HFFc6 (cell line): ENCODE measurements at regions not wholly inside any gene's neighbourhood (a gene's known extent, or its start where the extent isn't known, plus 50 kb on each side); places are given as distances from the start of the nearest gene placed in this dataset.
"Not testable (repeated sequence)": the region's sequence is repeated elsewhere in the genome, so short reads cannot be mapped to it uniquely, and the experiment has no call there.

Experiments
- DNase-seq: peaks from one replicate; pipeline ENCODE4 v3.0.0-alpha.2; 2018
- H3K27ac Mint-ChIP-seq: 2 replicates; pipeline ENCODE4 v1.8.0; 2020; ENCODE audit warnings: mild to moderate bottlenecking, mixed read lengths
- H3K27me3 Mint-ChIP-seq: 2 replicates; pipeline ENCODE4 v1.8.0; 2021; ENCODE audit warnings: mild to moderate bottlenecking, moderate library complexity, mixed read lengths; ENCODE audit not compliant: insufficient read depth
- H3K36me3 Mint-ChIP-seq: 2 replicates; pipeline ENCODE4 v1.8.0; 2021; ENCODE audit warnings: low read depth, mixed read lengths
- H3K4me1 Mint-ChIP-seq: 2 replicates; pipeline ENCODE4 v1.8.0; 2020; ENCODE audit warnings: low read depth, mixed read lengths
- H3K4me3 Mint-ChIP-seq: 2 replicates; pipeline ENCODE4 v1.8.0; 2020; ENCODE audit warnings: mild to moderate bottlenecking, moderate library complexity, mixed read lengths
- H3K9me3 Mint-ChIP-seq: 2 replicates; pipeline ENCODE4 v1.8.0; 2020; ENCODE audit warnings: mild to moderate bottlenecking, mixed read lengths

DNA sequence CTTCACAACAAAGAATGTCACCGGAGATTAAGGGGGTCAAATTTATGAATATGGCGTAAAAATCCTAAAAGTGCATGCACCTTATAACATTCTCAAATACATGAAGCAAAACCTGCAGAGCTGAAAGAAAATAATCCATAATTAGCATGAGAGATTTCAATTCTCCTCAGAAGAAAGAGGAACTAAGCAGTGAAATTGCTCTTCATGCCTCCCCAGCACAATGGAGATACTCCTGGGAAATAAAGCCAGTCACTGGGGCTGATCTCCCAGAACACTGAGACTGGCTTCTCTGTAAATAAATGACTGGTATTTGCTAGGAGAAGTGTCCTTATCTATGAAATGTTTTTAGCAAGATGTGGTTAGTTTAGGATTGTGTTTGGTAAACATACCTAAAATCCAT, 68.1 kb downstream of the GOLGA6L6 start:
- H3K27me3 Mint-ChIP-seq, DNase-seq, H3K4me3 Mint-ChIP-seq, H3K4me1 Mint-ChIP-seq, H3K27ac Mint-ChIP-seq, H3K9me3 Mint-ChIP-seq, H3K36me3 Mint-ChIP-seq: not testable (repeated sequence)

DNA sequence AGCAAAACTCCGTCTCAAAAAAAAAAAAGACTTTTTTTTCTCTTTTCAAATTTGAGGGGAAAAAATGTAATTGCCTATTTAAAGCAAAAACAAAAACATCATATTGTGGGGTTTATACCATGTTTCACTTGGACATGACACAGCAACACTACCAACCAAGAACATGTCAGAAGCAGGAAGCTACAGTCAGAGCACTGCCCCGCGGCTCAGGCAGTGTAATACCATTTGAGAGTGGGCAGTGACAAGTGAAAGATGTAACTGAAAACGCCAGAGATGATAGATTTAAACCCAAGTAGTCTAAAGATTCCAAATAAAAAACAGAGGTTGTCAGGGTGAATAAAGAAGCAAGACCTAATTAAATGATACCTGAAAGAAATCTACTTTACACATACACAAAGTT, 68.6 kb downstream of the GOLGA6L6 start:
- not testable (repeated sequence) for H3K4me3 Mint-ChIP-seq, H3K36me3 Mint-ChIP-seq, H3K27ac Mint-ChIP-seq, H3K27me3 Mint-ChIP-seq, H3K9me3 Mint-ChIP-seq, H3K4me1 Mint-ChIP-seq, DNase-seq

DNA sequence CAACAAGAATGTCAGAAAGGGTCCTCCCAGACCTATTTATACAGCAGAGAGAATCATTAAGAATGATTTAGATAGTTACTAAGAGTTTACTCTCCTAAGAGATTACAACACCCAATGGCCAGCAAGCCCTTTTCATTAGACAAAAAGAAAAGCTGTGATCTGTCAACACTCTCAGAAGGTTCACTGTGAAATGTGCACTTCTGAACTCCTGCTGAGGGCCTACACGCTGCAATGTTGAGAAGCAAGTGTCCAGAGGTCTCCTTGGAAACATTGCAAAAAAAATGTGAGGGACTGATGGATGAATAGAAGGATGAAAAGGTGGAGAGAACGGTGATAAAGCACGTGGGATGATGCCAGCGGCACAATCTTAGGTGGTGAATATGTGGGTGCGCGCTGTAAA, 70.8 kb downstream of the GOLGA6L6 start:
- H3K27ac Mint-ChIP-seq, H3K36me3 Mint-ChIP-seq, H3K4me1 Mint-ChIP-seq, H3K4me3 Mint-ChIP-seq, DNase-seq, H3K27me3 Mint-ChIP-seq, H3K9me3 Mint-ChIP-seq: not testable (repeated sequence)

DNA sequence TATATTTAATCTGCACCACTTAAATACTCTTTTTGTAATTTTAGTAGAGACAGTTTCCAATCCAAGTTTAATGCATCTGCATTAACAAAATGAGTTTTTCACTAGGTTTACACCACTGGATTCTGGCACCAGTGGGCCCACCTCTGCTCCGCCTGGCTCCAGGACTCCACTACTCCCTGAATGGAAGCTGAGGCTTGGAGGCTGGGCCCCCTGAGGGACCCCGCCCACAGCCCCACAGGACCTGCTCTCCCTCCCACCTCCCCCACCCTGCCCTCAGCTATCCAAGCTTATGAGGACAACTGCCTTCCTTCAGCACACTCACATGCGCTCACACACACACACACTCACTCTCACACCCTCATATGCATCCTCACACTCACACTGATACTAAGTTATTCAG, 100.5 kb downstream of the GOLGA6L6 start:
- H3K4me1 Mint-ChIP-seq, DNase-seq, H3K4me3 Mint-ChIP-seq, H3K27ac Mint-ChIP-seq, H3K9me3 Mint-ChIP-seq, H3K27me3 Mint-ChIP-seq, H3K36me3 Mint-ChIP-seq: not testable (repeated sequence)

DNA sequence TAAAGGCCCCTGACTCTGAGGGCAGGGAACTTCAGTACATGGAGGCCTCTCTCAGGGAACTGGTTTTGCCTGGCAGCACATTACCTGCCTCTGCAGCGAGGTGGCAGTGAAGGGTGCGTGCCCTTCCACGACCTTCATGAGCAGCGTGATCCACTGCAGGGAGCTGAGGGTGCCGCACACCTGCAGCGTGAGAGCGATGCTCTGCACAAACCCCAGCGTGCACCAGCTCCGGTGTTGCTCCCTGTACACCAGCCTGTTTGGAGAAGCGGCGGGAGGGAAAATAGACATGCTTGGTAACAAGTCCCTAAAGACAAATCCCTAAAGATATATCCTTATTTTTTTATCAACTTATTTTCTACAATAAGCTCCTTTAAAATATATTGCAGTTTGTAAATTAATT, 101.2 kb downstream of the GOLGA6L6 start:
- H3K27ac Mint-ChIP-seq, DNase-seq, H3K36me3 Mint-ChIP-seq, H3K9me3 Mint-ChIP-seq, H3K4me1 Mint-ChIP-seq, H3K4me3 Mint-ChIP-seq, H3K27me3 Mint-ChIP-seq: not testable (repeated sequence)

DNA sequence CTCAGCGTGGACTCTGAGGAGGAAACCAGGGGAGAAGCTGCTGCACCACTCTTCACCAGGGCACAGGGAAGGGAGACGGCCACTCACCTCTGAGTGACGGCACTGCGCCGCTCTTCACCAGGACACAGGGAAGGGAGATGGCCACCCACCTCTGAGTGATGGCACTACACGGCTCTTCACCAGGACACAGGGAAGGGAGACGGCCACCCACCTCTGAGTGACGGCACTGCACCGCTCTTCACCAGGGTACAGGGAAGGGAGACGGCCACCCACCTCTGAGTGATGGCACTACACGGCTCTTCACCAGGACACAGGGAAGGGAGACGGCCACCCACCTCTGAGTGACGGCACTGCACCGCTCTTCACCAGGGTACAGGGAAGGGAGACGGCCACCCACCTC, 102.5 kb downstream of the GOLGA6L6 start:
- H3K27me3 Mint-ChIP-seq, H3K4me1 Mint-ChIP-seq, H3K36me3 Mint-ChIP-seq, H3K9me3 Mint-ChIP-seq, DNase-seq, H3K27ac Mint-ChIP-seq, H3K4me3 Mint-ChIP-seq: not testable (repeated sequence)

DNA sequence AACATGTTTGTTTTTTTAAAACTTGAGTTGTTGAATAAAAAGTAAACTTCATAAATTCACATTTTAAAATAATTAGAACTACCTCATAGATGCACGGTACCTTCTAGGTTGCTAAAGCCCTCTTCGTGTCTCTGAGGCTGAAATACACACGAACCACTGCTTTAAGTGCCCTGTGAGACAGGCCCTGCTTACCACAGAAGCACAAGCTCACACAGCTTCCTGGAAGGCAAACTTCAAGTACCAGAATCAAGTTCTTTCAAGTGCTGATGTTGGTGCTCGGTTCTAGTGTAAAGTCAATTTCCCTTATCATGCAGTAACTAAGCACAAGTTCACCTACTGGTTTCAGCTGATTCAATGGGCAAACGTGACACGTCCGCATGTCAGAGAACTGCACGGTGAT, 103.3 kb downstream of the GOLGA6L6 start:
- H3K9me3 Mint-ChIP-seq, H3K27me3 Mint-ChIP-seq, H3K4me1 Mint-ChIP-seq, H3K27ac Mint-ChIP-seq, H3K36me3 Mint-ChIP-seq, H3K4me3 Mint-ChIP-seq, DNase-seq: not testable (repeated sequence)

DNA sequence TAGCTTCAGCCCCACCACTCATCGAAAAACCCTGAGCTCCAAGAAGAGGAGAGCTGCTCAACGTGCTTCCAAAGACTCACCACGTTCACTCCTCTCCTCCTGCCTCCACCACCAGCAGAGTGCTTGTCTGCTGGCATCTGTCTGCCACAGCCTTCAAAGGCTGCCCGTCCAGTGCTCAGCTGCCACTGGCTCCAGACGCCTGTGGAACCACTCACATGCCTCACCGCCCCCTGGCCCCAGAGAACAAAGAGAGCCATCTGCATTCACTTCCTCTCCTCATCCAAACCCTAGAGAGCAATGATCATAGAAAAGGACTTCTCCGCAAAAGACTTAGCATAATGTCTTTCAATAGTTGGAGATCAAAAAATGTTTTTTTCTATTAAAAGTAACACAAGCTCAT, 108.1 kb downstream of the GOLGA6L6 start:
- H3K36me3 Mint-ChIP-seq, H3K27ac Mint-ChIP-seq, H3K4me3 Mint-ChIP-seq: not testable (repeated sequence)

DNA sequence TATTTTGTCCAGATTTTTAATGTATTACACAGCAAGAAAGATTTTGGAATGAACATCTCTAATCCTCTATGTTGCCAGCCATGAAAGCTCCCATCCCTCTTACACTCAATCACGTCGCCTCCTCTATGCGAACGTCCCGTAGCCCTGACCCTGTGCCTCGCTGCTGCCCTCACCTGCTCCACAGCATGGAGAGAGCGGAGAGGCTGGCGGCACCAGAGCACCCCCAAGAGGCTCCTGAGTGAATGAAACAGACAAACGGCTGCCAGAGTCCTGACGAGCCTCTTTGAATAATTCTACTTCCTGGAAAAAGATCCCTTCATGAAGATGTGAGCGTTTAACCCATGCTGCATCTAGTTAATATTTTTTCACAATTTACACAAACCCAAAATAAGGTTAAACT, 111.1 kb downstream of the GOLGA6L6 start:
- H3K4me1 Mint-ChIP-seq, H3K27ac Mint-ChIP-seq, H3K36me3 Mint-ChIP-seq, H3K4me3 Mint-ChIP-seq, H3K27me3 Mint-ChIP-seq, DNase-seq, H3K9me3 Mint-ChIP-seq: not testable (repeated sequence)

More for the DNA sequence above, 108.1 kb downstream of the GOLGA6L6 start:
- H3K4me1 Mint-ChIP-seq, H3K27me3 Mint-ChIP-seq, H3K9me3 Mint-ChIP-seq, DNase-seq: not testable (repeated sequence)

DNA sequence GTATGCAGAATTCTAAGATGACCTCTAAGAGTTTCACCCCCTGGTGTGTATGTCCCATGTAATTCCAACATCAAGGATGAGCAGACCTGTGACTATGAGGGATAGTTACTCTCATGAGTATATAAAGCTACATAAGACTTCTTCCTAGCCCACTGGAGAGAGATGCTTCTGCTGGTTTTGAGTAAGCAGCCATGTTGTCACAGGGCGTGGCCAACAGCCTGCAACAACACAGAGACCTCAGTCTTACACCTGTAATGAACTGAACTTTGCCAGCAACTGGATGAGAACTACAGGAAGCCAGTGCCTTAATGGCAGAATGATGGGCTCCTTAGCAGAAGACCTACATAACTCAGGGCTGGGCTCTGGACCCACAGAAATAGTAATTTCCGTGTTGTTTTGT, 120.9 kb downstream of the GOLGA6L6 start:
- H3K4me1 Mint-ChIP-seq, H3K4me3 Mint-ChIP-seq, H3K27ac Mint-ChIP-seq, DNase-seq, H3K27me3 Mint-ChIP-seq, H3K36me3 Mint-ChIP-seq: not testable (repeated sequence)
- peaks cover 25% of the 10 kb centered on the region for H3K9me3 Mint-ChIP-seq

DNA sequence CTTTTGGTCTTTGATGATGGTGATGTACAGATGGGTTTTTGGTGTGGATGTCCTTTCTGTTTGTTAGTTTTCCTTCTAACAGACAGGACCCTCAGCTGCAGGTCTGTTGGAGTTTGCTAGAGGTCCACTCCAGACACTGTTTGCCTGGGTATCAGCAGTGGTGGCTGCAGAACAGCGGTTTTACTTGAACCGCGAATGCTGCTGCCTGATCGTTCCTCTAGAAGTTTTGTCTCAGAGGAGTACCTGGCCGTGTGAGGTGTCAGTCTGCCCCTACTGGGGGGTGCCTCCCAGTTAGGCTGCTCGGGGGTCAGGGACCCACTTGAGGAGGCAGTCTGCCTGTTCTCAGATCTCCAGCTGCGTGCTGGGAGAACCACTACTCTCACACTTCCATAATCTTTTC, 125.0 kb downstream of the GOLGA6L6 start:
- not testable (repeated sequence) for H3K27ac Mint-ChIP-seq, H3K27me3 Mint-ChIP-seq, H3K4me3 Mint-ChIP-seq, H3K4me1 Mint-ChIP-seq, DNase-seq
- H3K36me3 Mint-ChIP-seq = peaks cover 14% of the 10 kb centered on the region; the same call in 1 of the 2 replicates
- peaks cover 57% of the 10 kb centered on the region for H3K9me3 Mint-ChIP-seq

DNA sequence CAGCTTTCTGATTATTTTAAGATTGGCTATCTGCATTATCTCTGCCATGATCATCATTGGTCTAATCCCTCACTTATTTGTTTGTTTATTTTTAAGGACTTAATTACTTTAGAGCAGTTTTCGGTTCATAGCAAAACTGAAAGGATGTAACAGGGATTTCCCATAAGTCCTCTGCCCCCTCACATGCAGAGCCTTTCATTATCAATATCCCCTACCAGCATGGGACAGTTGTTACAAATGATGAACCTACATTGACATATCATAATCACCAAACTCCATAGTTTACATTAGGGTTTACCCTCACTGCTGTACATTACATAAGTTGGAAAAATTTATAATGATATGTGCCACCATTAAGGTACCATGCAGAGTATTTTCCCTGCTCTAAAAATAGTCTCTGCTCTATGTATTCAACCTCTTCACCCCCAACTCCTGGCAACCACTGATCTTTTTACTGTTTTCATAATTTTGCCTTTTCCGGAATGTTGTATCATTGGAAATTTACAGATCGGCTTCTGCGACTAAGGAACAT, 131.9 kb downstream of the GOLGA6L6 start:
- peaks cover 22% of the 10 kb centered on the region for H3K9me3 Mint-ChIP-seq
- H3K4me1 Mint-ChIP-seq, H3K4me3 Mint-ChIP-seq, H3K36me3 Mint-ChIP-seq, H3K27ac Mint-ChIP-seq, H3K27me3 Mint-ChIP-seq, DNase-seq: not testable (repeated sequence)
